ENCODE measurements at regions not wholly inside any gene's neighbourhood (a gene's known extent, or its start where the extent isn't known, plus 50 kb on each side); places are given as distances from the start of the nearest gene placed in this dataset.

- TF ChIP-seq, protein P1, sequence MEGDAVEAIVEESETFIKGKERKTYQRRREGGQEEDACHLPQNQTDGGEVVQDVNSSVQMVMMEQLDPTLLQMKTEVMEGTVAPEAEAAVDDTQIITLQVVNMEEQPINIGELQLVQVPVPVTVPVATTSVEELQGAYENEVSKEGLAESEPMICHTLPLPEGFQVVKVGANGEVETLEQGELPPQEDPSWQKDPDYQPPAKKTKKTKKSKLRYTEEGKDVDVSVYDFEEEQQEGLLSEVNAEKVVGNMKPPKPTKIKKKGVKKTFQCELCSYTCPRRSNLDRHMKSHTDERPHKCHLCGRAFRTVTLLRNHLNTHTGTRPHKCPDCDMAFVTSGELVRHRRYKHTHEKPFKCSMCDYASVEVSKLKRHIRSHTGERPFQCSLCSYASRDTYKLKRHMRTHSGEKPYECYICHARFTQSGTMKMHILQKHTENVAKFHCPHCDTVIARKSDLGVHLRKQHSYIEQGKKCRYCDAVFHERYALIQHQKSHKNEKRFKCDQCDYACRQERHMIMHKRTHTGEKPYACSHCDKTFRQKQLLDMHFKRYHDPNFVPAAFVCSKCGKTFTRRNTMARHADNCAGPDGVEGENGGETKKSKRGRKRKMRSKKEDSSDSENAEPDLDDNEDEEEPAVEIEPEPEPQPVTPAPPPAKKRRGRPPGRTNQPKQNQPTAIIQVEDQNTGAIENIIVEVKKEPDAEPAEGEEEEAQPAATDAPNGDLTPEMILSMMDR (IDR thresholded peaks at IDR 0.05; ENCODE audit: low read length): no peak
- TF ChIP-seq EZH2phosphoT487 (IDR thresholded peaks at IDR 0.05; ENCODE audit: low read length) (no peak), EZH2 (optimal IDR thresholded peaks at IDR 0.05; ENCODE audit: low read depth, low read length) (no peak)
These were observed 617.1 kb downstream of the SQOR start for GRCh38 chr15:46251903-46252302.

Measured in MM.1S (cell line).